ENCODE measurements at regions not wholly inside any gene's neighbourhood (a gene's known extent, or its start where the extent isn't known, plus 50 kb on each side); places are given as distances from the start of the nearest gene placed in this dataset.

DNA sequence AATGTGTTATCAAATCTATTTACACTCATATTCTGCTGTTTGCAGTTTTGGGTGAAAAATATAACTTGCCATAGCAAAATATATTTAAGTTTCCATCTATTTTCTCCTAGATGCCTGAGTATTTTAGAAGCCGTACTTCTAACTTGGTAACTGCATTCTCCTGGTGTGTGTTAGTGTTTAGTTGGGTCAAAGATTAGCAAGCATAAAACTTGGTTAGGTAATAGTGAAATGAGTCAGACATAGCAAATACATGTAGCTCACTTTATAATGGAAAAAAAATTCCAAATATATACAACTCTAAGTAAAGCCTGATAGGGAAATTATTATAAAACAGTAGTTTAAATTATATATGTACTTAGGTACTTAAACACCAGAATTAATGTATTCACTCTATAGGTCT lies 640.7 kb upstream of the ST8SIA4 start:
- Histone ChIP-seq H4K20me1 (ENCODE audit: insufficient read depth, low read length) (no peaks in the 10 kb centered on the region; the same call in 1 of the 2 replicates), H3K79me2 (ENCODE audit: low read length) (no peaks in the 10 kb centered on the region), H3K36me3 (replicated peaks; ENCODE audit: insufficient read depth, low read length) (no peaks in the 10 kb centered on the region), H3K9ac (ENCODE audit: low read length) (no peak overlapping the region), H3K4me2 (ENCODE audit: low read depth, low read length) (no peak overlapping the region), H3K9me3 (replicated peaks; ENCODE audit: insufficient read depth, low read length) (no peaks in the 10 kb centered on the region), H3K27ac (ENCODE audit: low read length) (no peak overlapping the region), H3K27me3 (replicated peaks; ENCODE audit: insufficient read depth, low read length) (no peaks in the 10 kb centered on the region), H2AFZ (ENCODE audit: low read length) (no peak overlapping the region), H3F3A (ENCODE audit: insufficient read depth, low read length) (no peaks in the 10 kb centered on the region), H3K4me3 (ENCODE audit: low read length) (no peak overlapping the region), H3K9me2 (replicated peaks; ENCODE audit: insufficient read depth, low read length) (no peaks in the 10 kb centered on the region), H3K4me1 (ENCODE audit: low read length) (no peaks in the 10 kb centered on the region)
- TF ChIP-seq EZH2 (optimal IDR thresholded peaks at IDR 0.05; ENCODE audit: low read depth, low read length) (no peak), EZH2phosphoT487 (IDR thresholded peaks at IDR 0.05; ENCODE audit: low read length) (no peak)
- TF ChIP-seq, protein P1, sequence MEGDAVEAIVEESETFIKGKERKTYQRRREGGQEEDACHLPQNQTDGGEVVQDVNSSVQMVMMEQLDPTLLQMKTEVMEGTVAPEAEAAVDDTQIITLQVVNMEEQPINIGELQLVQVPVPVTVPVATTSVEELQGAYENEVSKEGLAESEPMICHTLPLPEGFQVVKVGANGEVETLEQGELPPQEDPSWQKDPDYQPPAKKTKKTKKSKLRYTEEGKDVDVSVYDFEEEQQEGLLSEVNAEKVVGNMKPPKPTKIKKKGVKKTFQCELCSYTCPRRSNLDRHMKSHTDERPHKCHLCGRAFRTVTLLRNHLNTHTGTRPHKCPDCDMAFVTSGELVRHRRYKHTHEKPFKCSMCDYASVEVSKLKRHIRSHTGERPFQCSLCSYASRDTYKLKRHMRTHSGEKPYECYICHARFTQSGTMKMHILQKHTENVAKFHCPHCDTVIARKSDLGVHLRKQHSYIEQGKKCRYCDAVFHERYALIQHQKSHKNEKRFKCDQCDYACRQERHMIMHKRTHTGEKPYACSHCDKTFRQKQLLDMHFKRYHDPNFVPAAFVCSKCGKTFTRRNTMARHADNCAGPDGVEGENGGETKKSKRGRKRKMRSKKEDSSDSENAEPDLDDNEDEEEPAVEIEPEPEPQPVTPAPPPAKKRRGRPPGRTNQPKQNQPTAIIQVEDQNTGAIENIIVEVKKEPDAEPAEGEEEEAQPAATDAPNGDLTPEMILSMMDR (IDR thresholded peaks at IDR 0.05; ENCODE audit: low read length), result no peak
- no peak for DNase-seq

DNA sequence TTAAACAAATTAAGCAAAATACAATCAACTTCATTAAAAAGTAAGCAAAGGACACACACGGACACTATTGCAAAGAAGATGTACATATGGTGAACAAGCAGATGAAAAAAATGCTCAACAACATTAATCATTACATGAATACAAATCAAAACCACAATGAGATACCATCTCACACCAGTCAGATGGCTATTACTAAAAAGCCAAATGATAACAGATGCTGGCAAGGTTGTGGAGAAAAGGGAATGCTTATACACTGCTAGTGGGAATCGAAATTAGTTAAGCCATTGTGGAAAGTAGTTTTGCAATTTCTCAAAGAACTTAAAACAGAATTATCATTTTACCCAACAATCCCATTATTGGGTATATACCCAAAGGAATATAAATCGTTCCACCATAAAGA lies 636.2 kb upstream of the ST8SIA4 start:
- TF ChIP-seq EZH2 (optimal IDR thresholded peaks at IDR 0.05; ENCODE audit: low read depth, low read length), result no peak
- Histone ChIP-seq H3K27ac (ENCODE audit: low read length) (no peak overlapping the region), H3K36me3 (replicated peaks; ENCODE audit: insufficient read depth, low read length) (no peaks in the 10 kb centered on the region), H4K20me1 (ENCODE audit: insufficient read depth, low read length) (no peaks in the 10 kb centered on the region), H3K9me2 (replicated peaks; ENCODE audit: insufficient read depth, low read length) (no peaks in the 10 kb centered on the region), H3K9me3 (replicated peaks; ENCODE audit: insufficient read depth, low read length) (no peaks in the 10 kb centered on the region), H3K79me2 (ENCODE audit: low read length) (no peaks in the 10 kb centered on the region), H3K4me1 (ENCODE audit: low read length) (no peaks in the 10 kb centered on the region), H3K9ac (ENCODE audit: low read length) (no peak overlapping the region), H3F3A (ENCODE audit: insufficient read depth, low read length) (no peaks in the 10 kb centered on the region), H2AFZ (ENCODE audit: low read length) (no peak overlapping the region), H3K4me2 (ENCODE audit: low read depth, low read length) (no peak overlapping the region), H3K4me3 (ENCODE audit: low read length) (no peak overlapping the region), H3K27me3 (replicated peaks; ENCODE audit: insufficient read depth, low read length) (no peaks in the 10 kb centered on the region)
- DNase-seq, result no peak

DNA sequence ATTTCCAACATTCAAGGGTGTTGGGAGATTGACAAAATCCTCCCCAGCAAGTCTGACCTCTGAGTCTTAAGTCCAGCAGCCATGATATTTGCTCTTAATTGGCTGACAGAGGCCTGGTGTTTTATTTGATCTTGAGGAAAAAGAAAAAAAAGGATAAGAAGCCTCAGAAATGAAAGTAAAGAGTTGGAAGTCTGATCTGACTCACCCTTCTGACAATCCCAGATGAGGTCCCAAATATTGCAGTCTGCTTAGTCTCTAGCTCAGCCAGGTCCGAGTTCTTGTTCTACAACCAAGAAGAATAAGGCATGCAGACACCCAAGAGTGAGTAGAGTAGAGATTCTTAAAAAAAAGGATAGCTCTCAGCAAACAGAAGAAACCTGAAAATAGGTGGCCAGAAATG lies 632.5 kb upstream of the ST8SIA4 start:
- H3K4me1 ChIP-seq (ENCODE audit: low read length), result no peaks in the 10 kb centered on the region
- H2AFZ ChIP-seq (ENCODE audit: low read length), result no peak overlapping the region
- no peaks in the 10 kb centered on the region for H3K9me2 ChIP-seq (replicated peaks; ENCODE audit: insufficient read depth, low read length)
- no peak for TF ChIP-seq EZH2phosphoT487 (IDR thresholded peaks at IDR 0.05; ENCODE audit: low read length)
- no peak for TF ChIP-seq EZH2 (optimal IDR thresholded peaks at IDR 0.05; ENCODE audit: low read depth, low read length)
- TF ChIP-seq, protein P1 (IDR thresholded peaks at IDR 0.05; ENCODE audit: low read length), result no peak
- H3K27ac ChIP-seq (ENCODE audit: low read length), result no peak overlapping the region
- no peaks in the 10 kb centered on the region for H3F3A ChIP-seq (ENCODE audit: insufficient read depth, low read length)
- H3K36me3 ChIP-seq (replicated peaks; ENCODE audit: insufficient read depth, low read length), result no peaks in the 10 kb centered on the region
- no peaks in the 10 kb centered on the region for H3K9me3 ChIP-seq (replicated peaks; ENCODE audit: insufficient read depth, low read length)
- DNase-seq, result no peak
- no peak overlapping the region for H3K4me2 ChIP-seq (ENCODE audit: low read depth, low read length)
- H4K20me1 ChIP-seq (ENCODE audit: insufficient read depth, low read length), result no peaks in the 10 kb centered on the region
- H3K27me3 ChIP-seq (replicated peaks; ENCODE audit: insufficient read depth, low read length), result no peaks in the 10 kb centered on the region
- no peak overlapping the region for H3K9ac ChIP-seq (ENCODE audit: low read length)
- no peak overlapping the region for H3K4me3 ChIP-seq (ENCODE audit: low read length)
- H3K79me2 ChIP-seq (ENCODE audit: low read length), result no peaks in the 10 kb centered on the region

DNA sequence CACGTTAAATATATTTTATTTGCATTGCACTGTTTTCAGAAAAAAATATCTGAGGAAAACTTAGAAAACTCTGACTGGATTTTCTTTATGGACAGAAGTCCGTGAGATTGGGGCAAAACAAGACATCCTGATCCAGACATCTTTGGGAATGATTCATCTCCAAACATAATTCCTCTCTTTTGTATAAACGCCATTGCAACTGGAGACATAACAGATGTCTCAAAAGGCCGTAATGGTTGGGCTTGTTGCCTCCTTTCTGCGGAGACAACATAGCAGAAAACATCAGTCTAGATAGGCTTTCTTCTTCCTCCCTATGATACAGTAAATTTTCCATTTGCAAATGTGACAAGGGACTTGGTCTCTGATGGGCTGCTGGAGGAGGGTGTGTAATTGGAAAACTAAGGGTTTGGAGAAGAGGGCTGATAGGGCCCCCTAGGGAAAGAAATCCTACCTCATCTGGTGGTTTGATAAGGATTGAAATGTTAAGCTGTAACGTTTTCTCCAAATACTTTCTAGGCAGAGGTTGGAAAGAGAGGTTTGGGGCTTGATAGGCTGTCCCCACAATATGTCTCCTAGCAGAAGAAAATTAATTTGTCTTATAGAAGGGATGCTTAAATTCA lies 631.5 kb upstream of the ST8SIA4 start:
- Histone ChIP-seq H3K4me2 (ENCODE audit: low read depth, low read length) (no peak overlapping the region), H3K9me3 (replicated peaks; ENCODE audit: insufficient read depth, low read length) (no peaks in the 10 kb centered on the region), H3K27me3 (replicated peaks; ENCODE audit: insufficient read depth, low read length) (no peaks in the 10 kb centered on the region), H3K4me1 (ENCODE audit: low read length) (no peaks in the 10 kb centered on the region), H3K36me3 (replicated peaks; ENCODE audit: insufficient read depth, low read length) (no peaks in the 10 kb centered on the region), H3K4me3 (ENCODE audit: low read length) (no peak overlapping the region), H2AFZ (ENCODE audit: low read length) (no peak overlapping the region), H3K9me2 (replicated peaks; ENCODE audit: insufficient read depth, low read length) (no peaks in the 10 kb centered on the region), H3K79me2 (ENCODE audit: low read length) (no peaks in the 10 kb centered on the region), H4K20me1 (ENCODE audit: insufficient read depth, low read length) (no peaks in the 10 kb centered on the region), H3K27ac (ENCODE audit: low read length) (no peak overlapping the region), H3F3A (ENCODE audit: insufficient read depth, low read length) (no peaks in the 10 kb centered on the region), H3K9ac (ENCODE audit: low read length) (no peak overlapping the region)
- no peak for TF ChIP-seq EZH2phosphoT487 (IDR thresholded peaks at IDR 0.05; ENCODE audit: low read length)
- TF ChIP-seq, protein P1 (IDR thresholded peaks at IDR 0.05; ENCODE audit: low read length), result no peak
- no peak for TF ChIP-seq EZH2 (optimal IDR thresholded peaks at IDR 0.05; ENCODE audit: low read depth, low read length)
- no peak for DNase-seq
